ENCODE measurements at regions not wholly inside any gene's neighbourhood (a gene's known extent, or its start where the extent isn't known, plus 50 kb on each side); places are given as distances from the start of the nearest gene placed in this dataset.
A peak's percentile ranks its signal among the peaks of the same experiment; 100 is the strongest.
"Not testable (repeated sequence)": the region's sequence is repeated elsewhere in the genome, so short reads cannot be mapped to it uniquely, and the experiment has no call there.

DNA sequence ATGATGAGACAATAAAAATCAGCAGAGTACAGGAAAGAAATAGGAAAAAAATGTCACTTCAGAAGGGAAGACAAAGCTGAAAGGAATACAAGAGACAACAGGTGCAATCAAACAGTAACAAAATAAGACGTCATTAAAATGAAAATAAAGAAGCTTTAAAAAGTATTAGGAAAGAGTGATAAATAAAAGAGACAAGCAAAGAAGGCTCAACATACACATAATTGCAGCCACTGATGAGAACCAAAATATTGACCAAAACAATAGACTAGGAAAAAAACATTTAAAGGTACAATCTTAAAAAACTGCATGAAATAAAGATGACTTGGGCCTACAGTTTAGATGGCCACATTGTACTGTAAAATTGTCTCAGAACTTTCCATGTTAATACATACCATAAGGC lies 160.5 kb upstream of the MINDY3 start:
- no peak for DNase-seq (ENCODE audit: low read depth)
- TF ChIP-seq, protein P1, sequence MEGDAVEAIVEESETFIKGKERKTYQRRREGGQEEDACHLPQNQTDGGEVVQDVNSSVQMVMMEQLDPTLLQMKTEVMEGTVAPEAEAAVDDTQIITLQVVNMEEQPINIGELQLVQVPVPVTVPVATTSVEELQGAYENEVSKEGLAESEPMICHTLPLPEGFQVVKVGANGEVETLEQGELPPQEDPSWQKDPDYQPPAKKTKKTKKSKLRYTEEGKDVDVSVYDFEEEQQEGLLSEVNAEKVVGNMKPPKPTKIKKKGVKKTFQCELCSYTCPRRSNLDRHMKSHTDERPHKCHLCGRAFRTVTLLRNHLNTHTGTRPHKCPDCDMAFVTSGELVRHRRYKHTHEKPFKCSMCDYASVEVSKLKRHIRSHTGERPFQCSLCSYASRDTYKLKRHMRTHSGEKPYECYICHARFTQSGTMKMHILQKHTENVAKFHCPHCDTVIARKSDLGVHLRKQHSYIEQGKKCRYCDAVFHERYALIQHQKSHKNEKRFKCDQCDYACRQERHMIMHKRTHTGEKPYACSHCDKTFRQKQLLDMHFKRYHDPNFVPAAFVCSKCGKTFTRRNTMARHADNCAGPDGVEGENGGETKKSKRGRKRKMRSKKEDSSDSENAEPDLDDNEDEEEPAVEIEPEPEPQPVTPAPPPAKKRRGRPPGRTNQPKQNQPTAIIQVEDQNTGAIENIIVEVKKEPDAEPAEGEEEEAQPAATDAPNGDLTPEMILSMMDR (IDR thresholded peaks at IDR 0.05; ENCODE audit: control insufficient read depth, extremely low read depth, insufficient read depth): no peak
- H3K4me3 ChIP-seq (ENCODE audit: low read depth, low read length): no peak overlapping the region

DNA sequence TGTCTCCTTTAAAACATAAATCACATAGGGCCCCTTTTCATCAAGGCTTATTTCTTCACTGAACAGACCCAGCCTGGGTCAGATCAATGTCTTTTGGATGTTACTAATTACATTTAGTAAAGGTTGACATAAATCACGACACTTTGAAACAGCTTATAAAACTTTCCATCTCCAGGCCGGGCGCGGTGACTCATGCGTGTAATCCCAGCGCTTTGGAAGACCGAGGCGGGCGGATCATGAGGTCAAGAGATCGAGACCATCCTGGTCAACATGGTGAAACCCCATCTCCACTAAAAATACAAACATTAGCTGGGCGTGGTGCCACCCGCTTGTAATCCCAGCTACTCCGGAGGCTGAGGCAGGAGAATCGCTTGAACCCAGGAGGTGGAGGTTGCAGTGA lies 166.5 kb upstream of the MINDY3 start:
- H3K4me3 ChIP-seq (ENCODE audit: low read depth, low read length); DNase-seq (ENCODE audit: low read depth): not testable (repeated sequence)

GRCh38 chr10:16030562-16030961 lies 170.3 kb upstream of the MINDY3 start:
- TF ChIP-seq, protein P1 (IDR thresholded peaks at IDR 0.05; ENCODE audit: control insufficient read depth, extremely low read depth, insufficient read depth): no peak
- DNase-seq (ENCODE audit: low read depth): no peak
- H3K4me3 ChIP-seq (ENCODE audit: low read depth, low read length): no peak overlapping the region

GRCh38 chr10:16049050-16049449 lies 188.7 kb upstream of the MINDY3 start:
- TF ChIP-seq, protein P1 (IDR thresholded peaks at IDR 0.05; ENCODE audit: control insufficient read depth, extremely low read depth, insufficient read depth): peak; percentile 55
- peak; percentile 13 for DNase-seq (ENCODE audit: low read depth)
- no peak overlapping the region for H3K4me3 ChIP-seq (ENCODE audit: low read depth, low read length)

DNA sequence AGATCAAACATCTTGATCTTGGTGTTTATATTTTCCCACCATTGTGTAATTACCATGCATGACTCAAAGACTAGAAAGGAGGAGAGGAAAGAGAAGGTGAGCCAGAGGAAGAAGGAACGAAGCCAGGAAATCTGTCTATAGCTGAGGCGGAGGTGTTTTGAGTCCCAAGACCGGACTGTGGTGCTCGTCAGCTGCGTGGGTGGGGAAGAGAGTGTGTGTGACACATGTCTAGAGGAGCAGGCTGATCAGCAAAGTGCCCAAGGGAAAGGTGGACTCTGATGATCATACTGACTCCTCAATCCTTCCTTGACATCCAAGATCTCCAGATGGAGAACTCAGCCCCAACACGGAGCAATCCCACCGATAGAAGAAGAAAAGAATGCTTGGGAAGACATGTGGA lies 189.5 kb upstream of the MINDY3 start:
- no peak overlapping the region for H3K4me3 ChIP-seq (ENCODE audit: low read depth, low read length)
- DNase-seq (ENCODE audit: low read depth): no peak
- TF ChIP-seq, protein P1 (IDR thresholded peaks at IDR 0.05; ENCODE audit: control insufficient read depth, extremely low read depth, insufficient read depth): no peak

- H3K4me3 ChIP-seq (ENCODE audit: low read depth, low read length): no peak overlapping the region
- TF ChIP-seq, protein P1 (IDR thresholded peaks at IDR 0.05; ENCODE audit: control insufficient read depth, extremely low read depth, insufficient read depth): no peak
- no peak for DNase-seq (ENCODE audit: low read depth)
Measured at GRCh38 chr10:16063350-16063749, 203.0 kb upstream of the MINDY3 start.

DNA sequence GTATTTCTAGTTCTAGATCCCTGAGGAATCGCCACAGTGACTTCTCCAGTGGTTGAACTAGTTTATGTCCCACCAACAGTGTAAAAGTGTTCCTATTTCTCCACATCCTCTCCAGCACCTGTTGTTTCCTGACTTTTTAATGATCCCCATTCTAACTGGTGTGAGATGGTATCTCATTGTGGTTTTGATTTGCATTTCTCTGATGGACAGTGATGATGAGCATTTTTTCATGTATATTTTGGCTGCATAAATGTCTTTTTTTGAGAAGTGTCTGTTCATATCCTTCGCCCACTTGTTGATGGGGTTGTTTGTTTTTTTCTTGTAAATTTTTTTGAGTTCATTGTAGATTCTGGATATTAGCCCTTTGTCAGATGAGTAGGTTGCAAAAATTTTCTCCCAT lies 223.2 kb upstream of the MINDY3 start:
- not testable (repeated sequence) for DNase-seq (ENCODE audit: low read depth); H3K4me3 ChIP-seq (ENCODE audit: low read depth, low read length)

GRCh38 chr10:16105082-16105481 lies 244.8 kb upstream of the MINDY3 start:
- DNase-seq (ENCODE audit: low read depth): no peak
- TF ChIP-seq, protein P1 (IDR thresholded peaks at IDR 0.05; ENCODE audit: control insufficient read depth, extremely low read depth, insufficient read depth): no peak

More at GRCh38 chr10:16105082-16105481, 244.8 kb upstream of the MINDY3 start:
- no peak overlapping the region for H3K4me3 ChIP-seq (ENCODE audit: low read depth, low read length)
